A172 (cell line): ENCODE measurements at regions not wholly inside any gene's neighbourhood (a gene's known extent, or its start where the extent isn't known, plus 50 kb on each side); places are given as distances from the start of the nearest gene placed in this dataset.

Experiments used
- DNase-seq: peaks from one replicate; pipeline ENCODE4 v3.0.0-alpha.2; 2015; ENCODE audit warnings: low spot score

DNA sequence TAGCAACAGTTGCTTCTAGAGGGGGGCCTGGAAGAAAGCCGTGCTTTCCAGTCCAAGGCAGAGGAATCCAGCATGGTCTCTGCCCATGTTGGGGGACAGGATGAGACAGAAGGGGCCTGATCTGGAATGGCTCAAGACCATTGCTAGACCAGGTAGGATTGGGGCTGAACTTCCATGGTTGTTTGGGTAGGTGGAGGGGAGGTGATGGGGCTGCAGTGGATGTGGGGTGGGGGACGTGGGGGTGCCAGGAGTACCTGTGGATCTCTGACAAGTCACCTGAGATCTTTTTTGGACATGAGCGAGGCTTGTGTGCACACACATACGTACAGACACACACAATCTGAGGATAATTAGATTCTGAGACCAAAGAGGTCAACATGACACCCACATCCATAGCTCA, 228.7 kb upstream of the SKOR2 start:
- DNase-seq: no peak

GRCh38 chr18:47471784-47472183, 220.3 kb upstream of the SKOR2 start:
- no peak for DNase-seq

GRCh38 chr18:47470941-47471340, 219.5 kb upstream of the SKOR2 start:
- no peak for DNase-seq

DNA sequence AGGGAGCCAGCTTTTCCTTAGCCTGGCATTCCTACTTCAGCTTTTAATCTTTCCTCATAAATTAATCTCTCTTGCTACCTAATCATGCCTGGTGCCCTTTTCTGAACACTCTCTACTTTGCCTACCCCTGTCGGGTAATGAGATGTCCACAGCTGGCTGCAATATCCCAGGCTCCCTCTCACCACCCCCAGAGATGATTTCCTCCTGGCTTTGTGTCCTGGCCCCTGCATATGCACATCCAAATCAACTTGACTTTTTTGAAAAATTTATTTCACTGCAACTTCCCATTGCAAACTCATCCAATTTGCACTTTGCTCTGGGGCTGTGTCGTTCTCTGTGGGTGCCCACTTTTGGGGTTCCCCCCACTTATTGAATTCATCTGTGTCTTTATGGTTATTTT, 218.1 kb upstream of the SKOR2 start:
- DNase-seq: no peak

GRCh38 chr18:47461977-47462376, 210.5 kb upstream of the SKOR2 start:
- DNase-seq: no peak

- no peak for DNase-seq
These were observed 210.0 kb upstream of the SKOR2 start for GRCh38 chr18:47461406-47461948.

- DNase-seq: no peak
These were observed 207.0 kb upstream of the SKOR2 start for GRCh38 chr18:47458483-47458882.

GRCh38 chr18:47457614-47458013, 206.2 kb upstream of the SKOR2 start:
- no peak for DNase-seq

- DNase-seq: no peak
These were observed 201.6 kb upstream of the SKOR2 start for GRCh38 chr18:47453038-47453437.

GRCh38 chr18:47448956-47449355, 197.5 kb upstream of the SKOR2 start:
- DNase-seq: no peak

DNA sequence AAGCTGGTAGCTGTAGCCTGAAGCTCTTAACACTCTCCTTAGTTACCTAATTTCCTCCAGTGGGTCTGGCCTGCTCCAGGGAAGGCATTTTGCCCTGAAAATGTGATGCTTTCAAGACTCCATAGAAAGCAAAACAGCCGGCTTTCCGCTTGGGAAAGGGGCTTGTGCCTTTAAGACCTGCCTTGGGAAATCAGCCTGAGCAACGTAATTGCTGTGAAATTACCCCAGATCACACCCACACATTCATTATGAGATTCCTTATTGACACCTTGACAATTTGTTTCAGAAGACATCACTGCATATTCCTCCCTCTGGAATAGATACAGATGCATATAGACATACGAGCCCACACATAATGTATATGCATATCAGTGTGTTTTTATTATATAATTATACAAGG, 190.5 kb upstream of the SKOR2 start:
- no peak for DNase-seq

DNA sequence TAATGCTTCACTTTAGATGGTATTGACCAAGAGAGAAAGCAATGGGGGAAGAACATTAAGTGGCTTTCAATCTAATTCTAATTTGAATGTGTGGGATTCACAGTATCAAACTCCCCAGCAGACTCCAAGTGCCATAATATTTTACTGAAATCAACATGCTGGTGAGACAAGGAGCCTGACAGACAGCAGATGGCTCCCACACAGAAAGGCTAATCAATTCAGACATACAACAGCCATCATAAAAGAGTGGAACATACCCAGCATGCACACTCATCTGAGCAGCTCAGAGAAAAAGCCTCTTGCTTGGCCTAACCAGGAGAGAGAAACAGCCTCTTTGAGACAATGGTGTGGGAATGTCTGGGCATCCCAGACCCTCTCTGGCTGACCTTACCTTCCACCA, 186.5 kb upstream of the SKOR2 start:
- no peak for DNase-seq

DNA sequence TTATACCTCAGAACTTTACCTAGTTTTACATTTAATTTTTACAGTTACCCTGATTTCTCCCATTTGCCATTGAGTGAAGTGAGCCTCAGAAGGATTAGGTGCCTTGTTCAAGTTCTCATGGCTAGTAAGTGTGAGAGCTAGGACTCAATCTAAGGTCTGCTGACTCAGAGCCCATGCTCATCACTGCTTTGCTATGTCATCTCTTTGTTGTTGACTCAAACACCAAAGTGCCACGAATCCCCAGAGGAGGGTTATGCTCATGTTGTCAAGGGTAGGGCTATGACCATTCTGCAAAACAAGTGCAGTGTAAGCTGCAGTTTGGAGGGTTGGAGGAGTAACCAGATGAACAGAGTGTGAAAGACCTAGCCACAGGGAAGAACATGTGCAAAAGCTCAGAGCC, 185.4 kb upstream of the SKOR2 start:
- DNase-seq: no peak

DNA sequence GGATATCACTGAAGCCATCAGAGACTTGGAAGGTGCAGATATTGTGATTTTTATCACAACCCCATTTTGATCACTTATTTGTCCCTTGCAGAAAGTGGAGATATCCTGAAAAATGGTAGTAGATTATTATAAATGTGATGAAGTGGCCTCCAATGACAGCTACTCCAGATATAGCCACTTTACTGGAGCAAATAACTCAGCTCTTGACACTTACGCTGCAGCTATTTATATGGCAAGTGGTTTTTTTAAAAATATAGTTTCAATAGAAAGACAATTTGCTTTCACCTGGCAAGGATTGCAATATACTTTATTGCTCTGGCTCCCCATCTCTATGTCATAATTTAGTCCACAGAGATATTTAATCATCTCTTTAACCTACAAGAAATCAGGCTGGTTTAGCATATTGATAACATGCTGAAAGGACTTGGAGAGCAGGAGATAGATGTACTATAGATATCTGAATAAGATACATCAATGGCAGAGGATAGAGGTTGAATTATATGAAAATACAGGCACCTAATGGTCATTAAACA, 182.8 kb upstream of the SKOR2 start:
- DNase-seq: no peak

- no peak for DNase-seq
These were observed 176.6 kb upstream of the SKOR2 start for GRCh38 chr18:47427923-47428637.

GRCh38 chr18:47427072-47427471, 175.6 kb upstream of the SKOR2 start:
- no peak for DNase-seq

DNA sequence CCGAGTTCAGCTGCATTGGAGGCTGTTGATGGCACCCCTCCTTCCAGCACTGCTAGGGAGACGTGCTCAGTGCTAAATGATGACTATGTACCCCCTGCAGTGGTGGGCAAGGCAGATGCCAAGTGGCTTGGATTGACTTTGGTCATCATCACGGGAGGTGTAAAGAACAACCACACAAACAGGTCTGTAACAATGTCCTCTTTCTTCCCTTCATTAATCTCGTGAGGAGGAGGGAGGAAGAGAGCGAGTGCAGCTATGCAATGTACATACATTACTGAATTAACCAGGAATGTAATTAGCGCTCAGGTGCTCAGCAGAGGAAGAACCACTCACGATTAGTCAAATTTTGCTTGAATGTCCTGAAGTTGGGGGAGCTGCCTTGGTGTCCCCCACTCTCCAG, 173.9 kb upstream of the SKOR2 start:
- DNase-seq: no peak

GRCh38 chr18:47422524-47422923, 171.1 kb upstream of the SKOR2 start:
- DNase-seq: no peak

DNA sequence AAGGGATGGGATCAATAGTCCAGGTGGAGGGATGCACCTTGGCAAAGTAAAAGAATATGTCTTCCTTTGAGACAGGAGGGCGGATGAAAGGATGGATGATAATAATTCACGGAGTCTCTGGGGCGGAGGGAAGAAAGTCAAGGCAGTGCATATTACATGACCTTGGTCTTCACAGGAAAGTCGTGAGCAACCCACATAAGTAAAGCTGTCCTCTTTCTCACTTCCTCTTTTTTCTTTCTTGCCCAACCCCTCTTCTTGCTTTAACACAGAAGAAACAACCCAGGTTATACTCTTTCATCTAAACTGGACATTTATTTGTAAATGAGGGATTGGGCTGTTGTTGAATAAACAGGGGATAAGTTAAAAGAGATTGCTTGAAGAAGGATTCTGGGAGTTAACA, 168.7 kb upstream of the SKOR2 start:
- no peak for DNase-seq

DNA sequence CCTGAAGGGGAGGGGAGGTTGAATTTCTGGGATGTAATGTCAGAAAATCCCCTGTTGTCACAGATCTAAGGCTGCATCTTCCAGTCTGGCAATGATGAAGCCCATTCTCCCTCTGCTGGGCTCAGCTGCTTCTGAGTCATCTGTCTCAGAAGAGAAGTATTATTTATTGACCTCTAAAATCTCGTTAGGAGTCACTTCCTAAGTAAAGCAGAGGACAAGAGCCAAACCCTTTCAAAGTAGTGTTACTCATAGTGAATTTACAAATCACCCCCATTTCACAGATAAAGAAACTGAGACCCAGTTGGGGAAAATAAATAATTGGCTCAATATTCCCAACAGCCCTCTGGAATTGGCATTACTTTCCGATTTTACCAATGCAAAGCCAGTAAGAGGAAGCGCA, 167.3 kb upstream of the SKOR2 start:
- peak; percentile 72 for DNase-seq

GRCh38 chr18:47417807-47418206, 166.3 kb upstream of the SKOR2 start:
- DNase-seq: peak; percentile 9

DNA sequence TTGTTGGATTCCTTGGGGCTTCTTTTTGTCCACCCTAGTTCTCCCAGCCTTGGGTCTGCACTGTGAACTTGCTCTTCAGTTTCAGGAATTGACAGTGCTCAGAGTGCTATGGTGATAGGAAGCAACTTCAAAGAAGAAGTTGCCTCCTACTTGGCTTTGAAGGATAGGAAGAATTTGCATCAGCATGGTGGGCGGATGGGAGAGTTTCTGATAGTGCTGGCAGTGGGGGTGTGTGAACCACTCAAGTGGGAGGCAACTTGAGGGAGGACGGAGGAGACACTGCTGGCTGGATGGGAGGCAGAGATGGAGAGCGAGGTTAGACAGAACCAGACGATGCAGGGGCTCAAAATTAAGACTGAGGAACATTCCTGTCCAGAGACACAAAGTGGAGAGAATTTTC, 164.4 kb upstream of the SKOR2 start:
- no peak for DNase-seq

GRCh38 chr18:47413327-47413726, 161.9 kb upstream of the SKOR2 start:
- DNase-seq: peak; percentile 76

DNA sequence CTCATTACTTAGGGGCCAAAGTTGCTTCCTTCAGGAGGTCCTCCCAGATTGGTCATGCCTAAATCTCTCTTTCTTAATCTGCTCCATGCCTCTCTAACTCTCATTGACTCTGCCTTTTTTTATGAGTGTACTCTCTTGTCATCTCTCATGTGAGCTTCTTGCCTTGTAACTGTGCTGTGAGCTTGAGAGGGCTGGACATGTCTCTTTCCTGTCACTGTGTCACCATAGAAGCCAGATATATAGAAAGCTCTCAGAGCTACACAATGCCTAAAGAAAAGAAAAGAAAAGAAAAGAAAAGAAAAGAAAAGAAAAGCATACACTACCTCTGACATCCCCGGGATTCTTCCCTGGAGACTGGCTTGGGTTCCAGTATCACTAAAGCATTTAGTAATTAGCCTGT, 161.5 kb upstream of the SKOR2 start:
- DNase-seq: no peak
